HG03025 (cell line): ENCODE measurements at regions not wholly inside any gene's neighbourhood (a gene's known extent, or its start where the extent isn't known, plus 50 kb on each side); places are given as distances from the start of the nearest gene placed in this dataset.
"Not testable (repeated sequence)": the region's sequence is repeated elsewhere in the genome, so short reads cannot be mapped to it uniquely, and the experiment has no call there.

Experiments
- ATAC-seq: cut with Tn5 transposase; IDR thresholded peaks from one replicate; pipeline ENCODE4 v1.9.1; 2021; ENCODE audit warnings: mild to moderate bottlenecking, moderate library complexity; ENCODE audit not compliant: unreplicated experiment, low FRiP score

DNA sequence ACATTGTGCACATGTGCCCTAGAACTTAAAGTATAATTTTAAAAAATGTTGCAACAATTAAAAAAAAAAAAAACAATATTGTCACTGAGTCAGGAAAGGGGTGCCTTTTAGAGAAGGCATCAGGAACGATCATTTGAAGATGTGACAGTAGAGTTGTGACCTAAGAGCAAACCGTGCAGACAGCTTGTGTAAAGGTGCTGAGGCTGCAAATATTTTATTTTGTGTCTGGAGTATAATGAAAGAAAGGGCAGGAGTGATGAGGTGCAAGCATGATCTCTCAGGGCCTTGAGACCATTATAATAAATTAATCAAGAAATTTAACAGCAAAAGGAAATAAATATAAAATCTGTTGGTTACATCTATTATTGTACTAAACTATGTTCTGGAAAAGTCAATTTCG, 1219.7 kb downstream of the OLFM4 start:
- ATAC-seq, result no peak

DNA sequence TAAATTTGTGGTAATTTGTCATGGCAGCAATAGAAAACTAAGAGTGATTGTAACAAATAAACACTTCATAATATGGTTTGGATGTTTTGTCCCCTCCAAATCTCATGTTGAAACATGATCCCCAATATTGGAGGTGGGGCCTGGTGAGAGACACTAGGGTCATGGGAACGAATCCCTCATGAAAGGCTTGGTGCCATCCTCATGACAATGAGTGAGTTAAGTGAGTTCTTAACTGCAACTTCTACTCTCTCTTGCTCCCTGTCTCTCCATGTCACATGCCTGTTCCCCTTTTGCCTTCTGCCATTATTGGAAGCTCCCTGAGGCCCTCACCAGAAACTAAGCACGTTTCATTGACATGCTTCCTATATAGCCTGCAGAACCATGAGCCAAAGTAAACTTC, 1233.2 kb downstream of the OLFM4 start:
- no peak for ATAC-seq

DNA sequence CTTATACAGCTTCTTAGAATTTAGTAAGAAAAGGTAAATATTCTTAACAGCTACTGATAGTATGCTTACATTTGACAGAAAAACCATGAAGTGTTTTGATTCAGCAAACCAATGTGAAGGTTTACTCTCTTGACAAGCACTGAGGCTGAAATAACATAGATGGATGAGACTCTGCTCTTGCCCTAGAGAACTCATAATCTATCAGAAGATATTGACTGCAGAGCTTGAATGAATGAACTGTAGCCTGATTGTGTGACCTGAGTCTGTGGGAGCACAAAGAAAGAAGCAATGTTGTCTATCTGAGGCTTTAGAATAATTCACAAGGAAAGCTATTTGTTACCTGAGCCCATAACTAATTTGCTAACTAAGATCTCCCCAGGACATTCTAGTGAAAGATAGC, 1235.3 kb downstream of the OLFM4 start:
- ATAC-seq, result no peak

DNA sequence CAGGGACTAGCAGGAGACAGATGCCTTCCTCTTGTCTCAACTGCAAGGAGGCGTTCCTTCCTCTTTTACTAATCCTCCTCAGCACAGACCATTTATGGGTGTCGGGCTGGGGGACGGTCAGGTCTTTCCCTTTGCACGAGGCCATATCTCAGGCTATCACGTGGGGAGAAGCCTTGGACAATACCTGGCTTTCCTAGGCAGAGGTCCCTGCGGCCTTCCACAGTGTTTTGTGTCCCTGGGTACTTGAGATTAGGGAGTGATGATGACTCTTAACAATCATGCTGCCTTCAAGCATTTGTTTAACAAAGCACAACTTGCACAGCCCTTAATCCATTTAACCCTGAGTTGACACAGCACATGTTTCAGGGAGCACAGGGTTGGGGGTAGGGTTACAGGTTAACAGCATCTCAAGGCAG, 1238.6 kb downstream of the OLFM4 start:
- ATAC-seq, result not testable (repeated sequence)

DNA sequence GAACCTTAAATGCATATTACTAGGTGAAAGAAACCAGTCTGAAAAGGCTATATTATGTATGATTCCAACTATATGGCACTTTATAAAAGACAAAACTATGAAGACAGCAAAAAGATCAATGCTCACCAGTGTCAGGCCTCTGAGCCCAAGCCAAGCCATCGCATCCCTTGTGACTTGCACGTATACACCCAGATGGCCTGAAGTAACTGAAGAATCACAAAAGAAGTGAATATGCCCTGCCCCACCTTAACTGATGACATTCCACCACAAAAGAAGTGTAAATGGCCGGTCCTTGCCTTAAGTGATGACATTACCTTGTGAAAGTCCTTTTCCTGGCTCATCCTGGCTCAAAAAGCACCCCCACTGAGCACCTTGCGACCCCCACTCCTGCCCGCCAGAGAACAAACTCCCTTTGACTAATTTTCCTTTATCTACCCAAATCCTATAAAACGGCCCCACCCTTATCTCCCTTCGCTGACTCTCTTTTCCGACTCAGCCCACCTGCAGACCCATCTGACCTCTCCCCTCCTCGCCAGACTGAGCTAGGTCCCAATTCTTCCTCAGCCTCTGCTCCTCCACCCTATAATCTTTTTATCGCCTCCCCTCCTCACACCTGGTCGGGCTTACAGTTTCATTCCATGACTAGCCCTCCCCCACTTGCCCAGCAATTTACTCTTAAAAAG, 1239.5 kb downstream of the OLFM4 start:
- ATAC-seq, result not testable (repeated sequence)

DNA sequence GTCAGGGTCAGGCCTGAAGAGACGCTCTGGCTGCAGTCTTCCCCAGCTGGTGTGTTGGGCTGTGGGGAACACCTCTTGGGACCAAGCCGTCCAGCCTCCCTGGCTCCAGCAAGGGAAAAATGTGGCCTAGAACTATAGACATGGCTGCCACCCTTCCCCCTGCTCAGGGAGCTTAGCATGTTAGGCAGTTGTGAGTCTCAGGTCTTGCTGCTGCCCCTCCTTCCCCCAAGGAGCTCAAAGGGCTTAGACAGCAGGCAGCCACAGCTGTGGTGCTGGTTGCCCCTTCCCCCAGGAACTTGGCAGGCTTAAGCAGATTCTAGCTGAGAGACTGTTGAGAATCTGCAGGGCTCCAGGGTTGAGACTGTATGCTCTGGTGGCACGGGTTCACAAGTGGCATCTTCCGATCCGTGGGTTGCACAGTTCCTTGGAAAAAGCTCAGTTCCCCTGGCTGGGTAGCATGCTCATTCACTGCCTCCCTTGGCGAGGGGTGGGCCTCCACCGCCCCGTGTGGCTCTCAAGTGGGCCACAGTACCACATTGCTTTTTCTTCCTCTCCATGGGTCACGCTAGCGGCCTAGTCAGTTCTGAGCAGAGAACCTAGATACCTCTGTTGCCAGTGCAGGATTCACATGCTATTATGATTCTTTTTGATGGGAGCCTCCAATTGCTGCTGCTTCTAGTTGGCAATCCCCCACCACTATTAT, 1258.6 kb downstream of the OLFM4 start:
- ATAC-seq, result no peak

DNA sequence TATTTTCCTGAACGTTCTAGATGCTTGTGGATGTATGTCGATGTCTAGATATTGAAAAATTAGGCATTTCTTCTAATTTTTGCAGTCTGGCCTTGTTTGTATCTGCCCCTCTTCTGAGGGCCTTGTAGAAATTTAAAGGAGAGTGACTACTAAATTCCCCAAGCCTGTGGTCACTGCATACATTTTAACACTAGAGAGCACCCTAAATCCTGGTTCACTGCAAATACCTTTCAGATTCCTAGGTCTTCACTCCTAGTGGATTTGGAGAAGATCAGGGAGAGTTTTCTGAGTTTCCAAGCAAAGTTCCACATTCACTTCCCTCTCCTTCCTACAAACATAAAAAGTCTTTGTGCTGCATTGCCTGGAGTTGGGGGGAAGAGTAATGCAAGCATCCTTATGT, 1272.5 kb downstream of the OLFM4 start:
- ATAC-seq, result no peak

DNA sequence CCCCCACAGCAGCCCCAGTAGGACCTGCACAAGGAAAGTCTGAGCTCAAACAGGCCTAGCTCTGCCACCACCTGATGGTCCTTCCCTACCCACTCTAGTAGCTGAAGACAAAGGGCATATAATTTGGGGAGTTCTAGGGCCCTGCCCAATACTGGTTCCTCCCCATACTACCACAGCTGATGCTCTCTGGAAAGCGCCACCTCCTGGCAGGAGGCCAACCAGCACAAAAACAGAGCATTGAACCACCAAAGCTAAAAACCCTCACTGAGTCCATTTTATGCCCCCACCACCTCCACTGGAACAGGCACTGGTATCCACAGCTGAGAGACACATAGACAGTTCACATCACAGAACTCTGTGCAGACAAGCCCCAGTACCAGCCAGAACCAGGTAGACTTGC, 1276.8 kb downstream of the OLFM4 start:
- ATAC-seq, result no peak

DNA sequence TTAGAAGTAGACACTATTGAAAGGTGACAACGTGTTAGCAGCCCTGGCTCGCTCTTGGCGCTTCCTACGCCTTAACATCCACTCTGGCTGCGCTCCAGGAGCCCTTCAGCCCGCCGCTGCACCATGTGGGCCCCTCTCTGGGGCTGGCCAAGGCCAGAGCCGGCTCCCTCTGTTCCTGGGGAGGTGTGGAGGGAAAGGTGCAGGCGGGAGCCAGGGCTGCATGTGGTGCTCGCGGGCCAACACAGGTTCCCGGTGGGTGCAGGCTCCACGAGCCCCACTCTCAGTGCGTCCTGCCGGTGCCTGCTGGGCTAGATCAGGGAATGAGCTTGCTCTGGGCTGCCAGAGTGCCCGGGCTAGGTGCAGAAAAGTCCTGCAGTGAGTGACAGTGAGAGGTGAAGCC, 1284.3 kb downstream of the OLFM4 start:
- no peak for ATAC-seq

DNA sequence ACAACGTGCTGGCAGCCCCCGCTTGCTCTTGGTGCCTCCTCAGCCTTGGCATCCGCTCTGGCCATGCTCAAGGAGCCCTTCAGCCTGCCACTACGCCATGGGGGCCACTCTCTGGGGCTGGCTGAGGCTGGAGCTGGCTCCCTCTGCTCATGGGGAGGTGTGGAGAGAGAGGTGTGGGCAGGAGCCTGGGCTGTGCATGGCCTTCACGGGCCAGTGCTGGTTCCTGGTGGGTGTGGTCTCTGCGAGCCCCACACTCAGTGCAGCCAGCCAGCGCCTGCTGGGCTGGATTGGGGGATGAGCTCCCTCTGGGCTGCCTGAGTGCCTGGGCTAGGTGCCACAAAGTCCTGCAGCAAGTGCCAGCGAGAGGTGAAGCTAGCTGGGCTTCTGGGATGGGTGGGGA, 1289.1 kb downstream of the OLFM4 start:
- ATAC-seq, result no peak

DNA sequence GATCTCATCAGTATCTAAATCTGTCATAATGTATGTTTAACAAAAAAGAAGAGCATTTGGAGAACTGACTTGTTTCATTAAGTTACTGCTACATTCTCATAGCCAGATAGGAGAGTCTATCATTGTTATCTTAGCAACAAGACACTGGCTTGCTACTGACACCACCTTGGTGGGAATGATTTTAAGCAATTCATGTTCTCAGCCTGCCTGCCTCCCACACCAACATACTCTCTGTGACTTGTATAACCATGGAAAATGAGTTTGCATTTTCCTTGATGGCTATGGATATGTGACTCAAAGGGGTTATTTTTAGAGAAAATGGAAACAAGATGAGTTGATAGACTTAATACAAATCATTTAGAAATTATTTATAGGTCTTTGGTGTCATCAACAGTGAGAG, 1308.9 kb downstream of the OLFM4 start:
- no peak for ATAC-seq

DNA sequence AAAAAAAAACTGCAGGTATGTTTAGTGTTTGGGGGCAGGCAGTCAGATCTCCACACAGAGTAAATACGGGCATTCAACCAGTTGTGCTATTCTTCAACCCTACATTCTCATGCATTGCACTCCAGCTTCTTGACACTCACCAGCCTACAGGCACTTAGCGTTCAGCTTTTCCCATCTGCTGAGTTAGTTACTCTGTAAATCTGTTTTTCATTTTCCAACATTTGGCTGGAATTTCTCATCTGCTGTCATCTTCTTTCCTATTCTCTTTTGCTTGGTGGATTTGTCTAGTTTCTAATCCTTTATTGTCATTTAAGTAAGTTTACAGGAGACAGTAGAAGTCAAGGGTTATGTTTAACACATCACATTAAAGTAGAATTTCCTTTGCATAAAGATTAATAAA, 1318.9 kb downstream of the OLFM4 start:
- ATAC-seq, result no peak

DNA sequence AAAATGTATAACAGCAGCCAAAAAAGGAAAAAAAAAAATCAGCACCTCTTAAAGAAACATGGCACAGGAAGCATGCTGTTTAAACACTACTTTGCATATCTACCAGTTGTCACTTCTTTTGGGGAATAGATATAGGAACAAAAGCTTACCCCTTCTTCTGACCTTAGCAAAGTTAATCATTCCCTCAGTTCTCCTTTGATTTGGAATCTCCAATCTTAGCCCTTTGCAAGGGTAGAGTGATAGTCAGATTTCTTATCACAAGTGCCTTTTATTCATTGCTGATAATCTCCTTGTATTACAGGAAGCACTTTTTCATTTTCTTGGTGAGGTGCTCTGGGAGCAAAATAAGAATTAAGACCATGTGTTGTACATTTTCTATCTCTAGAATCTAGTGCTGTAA, 1327.6 kb downstream of the OLFM4 start:
- ATAC-seq, result no peak

DNA sequence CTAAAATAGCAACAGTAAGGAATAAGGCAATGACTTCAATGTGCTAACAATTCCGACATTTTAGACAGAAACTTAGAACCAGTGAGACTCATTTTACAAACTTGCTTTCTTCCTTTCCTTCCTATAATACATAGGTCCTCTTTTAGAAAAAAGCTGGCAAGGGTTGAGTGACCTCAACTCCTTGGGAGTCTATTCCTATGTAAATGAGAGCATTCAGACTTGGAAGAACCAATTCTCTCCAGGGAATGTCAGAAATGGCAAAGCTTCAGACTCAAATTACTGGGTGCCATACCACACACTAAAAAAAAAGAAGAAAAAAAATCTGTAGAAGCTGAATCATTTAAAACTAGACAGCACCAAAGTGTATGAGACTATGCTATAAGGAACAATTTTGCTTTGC, 1328.2 kb downstream of the OLFM4 start:
- ATAC-seq, result no peak

DNA sequence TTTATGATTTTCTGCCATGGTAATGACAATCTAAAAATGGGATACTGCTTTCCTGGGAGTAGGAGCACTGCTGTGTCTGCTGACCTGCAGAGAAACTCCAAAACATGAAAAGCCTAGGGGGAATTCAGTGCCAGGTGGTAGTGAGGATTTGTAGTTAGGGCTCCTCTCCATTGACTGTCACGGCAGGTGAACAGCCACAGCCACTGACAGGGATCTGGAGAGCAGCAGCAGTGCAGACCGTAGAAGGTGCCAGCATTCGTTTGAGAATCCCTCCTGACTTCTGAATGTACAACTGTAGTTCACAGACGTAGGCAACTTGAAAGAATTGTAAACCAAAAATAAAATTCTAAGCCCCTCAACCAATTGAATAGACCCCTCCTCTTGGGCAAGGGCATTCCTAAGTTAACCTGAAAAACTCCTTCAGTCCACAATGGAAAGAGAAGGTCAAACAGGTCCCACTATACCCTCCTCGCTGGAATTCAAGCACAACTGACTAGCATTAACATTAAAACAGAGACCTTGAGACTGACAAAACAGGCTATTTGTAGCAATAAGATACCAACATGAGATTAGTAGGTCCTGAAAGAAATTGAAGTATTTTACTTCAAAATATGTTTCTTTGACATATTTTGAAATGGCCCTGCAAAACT, 1328.8 kb downstream of the OLFM4 start:
- no peak for ATAC-seq

DNA sequence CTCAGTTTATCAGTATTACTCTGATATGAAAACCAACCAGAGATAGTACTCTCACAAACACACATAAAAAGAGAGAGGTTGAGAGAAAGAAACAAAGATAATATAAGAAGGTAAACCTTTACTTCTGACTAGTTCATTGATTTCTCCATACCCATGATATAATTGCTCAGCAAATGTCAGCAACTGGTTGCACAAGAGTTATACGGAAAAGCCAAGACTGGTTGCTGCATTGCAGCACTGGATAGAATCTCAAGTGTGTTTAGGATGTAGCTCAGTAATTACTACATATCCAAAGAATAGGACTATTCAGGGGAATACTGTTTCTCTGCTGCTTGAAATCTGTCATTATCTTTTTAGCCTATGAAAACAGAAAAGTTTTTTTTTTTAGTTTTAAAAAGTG, 1332.8 kb downstream of the OLFM4 start:
- no peak for ATAC-seq

DNA sequence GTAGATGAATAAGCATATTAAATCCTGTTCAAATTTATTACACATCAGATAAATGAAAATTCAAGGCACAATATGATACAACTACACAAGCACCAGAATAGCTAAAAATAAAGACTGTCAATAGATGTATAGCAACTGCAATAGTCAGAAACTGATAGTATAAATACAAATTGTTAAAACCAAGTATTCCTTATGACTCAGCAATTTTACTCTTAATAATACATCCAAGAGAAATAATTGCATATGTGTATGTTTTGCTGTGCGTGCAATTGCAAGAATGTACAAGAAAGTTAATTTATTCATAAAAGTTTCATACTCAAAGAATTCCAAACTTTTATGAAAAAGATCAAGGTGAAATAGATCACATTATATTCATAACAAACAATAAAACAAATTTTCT, 1338.1 kb downstream of the OLFM4 start:
- ATAC-seq, result no peak

DNA sequence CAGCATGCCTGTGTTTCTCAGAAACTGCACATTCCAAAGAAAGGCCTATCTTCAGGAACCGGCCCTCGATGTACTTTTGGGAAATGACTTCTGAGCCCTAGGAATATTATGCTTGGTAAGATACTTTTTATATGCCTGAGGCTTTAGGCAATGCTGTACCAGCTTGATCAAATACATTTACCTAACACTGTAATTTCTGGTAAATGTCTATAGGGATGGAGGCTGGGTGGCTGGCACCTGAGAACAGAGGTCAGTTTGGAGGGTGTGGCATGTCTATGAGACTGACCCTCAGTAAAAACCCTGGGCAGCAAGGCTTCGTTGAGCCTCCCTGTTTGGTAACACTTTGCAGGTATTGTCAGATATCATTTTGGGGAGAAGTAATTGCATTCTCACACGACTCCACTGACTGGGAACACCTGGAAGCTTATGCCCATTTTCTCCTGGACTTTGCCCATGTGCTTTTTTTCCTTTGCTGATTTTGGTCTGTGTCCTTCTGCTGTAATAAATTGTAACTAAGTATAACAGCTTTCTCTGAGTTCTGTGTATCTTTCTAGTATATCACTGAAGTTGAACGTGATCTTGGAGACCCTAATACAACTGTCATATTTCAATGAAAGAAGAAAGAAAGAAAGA, 1339.1 kb downstream of the OLFM4 start:
- ATAC-seq, result no peak

DNA sequence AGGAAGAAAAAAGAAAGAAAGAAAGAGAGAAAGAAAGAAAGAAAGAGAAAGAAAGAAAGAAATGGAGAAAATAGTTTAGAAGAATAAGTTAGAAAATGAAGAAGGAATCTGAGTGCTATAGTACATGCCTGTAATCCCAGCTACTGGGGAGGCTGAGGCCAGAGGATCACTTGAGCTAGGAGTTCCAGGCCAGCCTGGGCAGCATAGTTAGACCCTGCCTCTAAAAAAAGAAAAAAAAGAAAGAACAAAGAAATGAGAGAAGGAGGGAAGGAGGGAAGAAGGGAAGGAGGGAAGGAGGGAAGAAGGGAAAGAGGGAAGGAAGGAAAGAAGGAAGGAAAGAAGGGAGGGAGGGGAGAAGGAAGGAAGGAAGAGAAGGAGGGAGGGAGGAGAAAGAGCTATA, 1339.8 kb downstream of the OLFM4 start:
- ATAC-seq, result no peak

DNA sequence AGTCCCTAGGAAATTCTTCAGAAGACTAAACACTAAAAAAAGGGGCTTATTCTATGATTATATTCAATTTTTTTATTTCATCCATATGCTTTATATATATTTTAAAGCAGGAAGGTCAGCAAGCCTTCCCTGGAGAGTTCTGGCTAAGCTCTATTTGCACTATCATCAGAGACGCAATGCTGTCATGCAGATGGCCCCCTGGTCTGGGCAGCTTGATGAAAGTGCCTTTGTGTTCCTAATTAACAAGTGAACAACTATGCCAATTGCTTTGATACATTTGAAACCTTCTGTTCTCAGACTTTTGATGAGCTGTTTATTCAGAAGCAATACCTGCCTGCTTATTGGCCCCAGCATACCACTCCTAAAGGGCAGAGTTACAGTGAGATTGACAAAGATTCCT, 1344.6 kb downstream of the OLFM4 start:
- ATAC-seq, result no peak

DNA sequence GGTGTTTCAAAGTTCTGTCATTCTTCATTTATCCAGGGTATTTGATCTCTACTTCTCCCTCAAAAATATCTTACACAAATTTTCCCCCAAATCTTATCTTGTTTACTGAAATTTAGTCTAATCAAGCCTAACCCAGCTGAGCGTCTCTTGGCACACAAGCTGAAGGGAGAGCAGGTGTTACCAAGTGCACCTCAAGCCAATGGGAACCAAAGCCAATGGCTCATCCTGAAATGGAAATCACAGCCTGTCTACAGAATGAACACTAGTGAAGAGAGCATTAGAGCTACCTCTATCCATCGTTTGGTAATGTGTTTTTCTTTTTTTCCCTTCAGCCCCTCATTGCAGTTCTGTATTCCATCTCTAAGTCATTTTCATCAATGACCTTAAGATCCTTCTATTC, 1350.8 kb downstream of the OLFM4 start:
- ATAC-seq, result no peak
